ENCODE measurements at regions not wholly inside any gene's neighbourhood (a gene's known extent, or its start where the extent isn't known, plus 50 kb on each side); places are given as distances from the start of the nearest gene placed in this dataset.

DNA sequence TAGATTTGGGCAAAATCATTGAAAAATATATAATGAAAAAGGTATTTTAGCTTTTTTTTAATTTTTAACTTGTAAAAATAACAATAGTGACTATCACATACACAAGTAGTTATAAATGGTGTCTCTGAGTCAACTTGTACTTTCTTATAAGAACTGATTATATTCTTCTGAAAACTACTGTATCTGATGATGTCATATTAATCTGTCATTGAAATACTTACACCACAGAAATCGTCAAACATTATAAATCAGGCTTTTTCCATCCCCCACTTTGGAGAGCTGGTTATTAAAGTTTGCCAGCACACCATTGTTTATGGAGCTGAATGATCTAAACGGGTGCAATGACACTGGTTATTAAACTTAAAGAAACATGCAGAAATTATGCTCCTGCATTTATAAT, 1259.6 kb upstream of the CNTN5 start:
- H3K79me2 ChIP-seq (ENCODE audit: control insufficient read depth, insufficient read depth, low read length), result no peaks in the 10 kb centered on the region
- no peaks in the 10 kb centered on the region for H3K9me3 Mint-ChIP-seq (ENCODE audit: insufficient read depth)
- H3K27me3 ChIP-seq (replicated peaks in 1 of 4; ENCODE audit: control extremely low read depth in 1 of 4, control insufficient read depth in 3 of 4, insufficient read depth in 4 of 4, low read length in 3 of 4), result no peaks in the 10 kb centered on the region
- H3K27me3 Mint-ChIP-seq, result no peaks in the 10 kb centered on the region
- H3K4me1 ChIP-seq (ENCODE audit: control insufficient read depth in 2 of 2, insufficient read depth in 2 of 2, low read length in 2 of 2), result no peaks in the 10 kb centered on the region
- H3K4me2 ChIP-seq (replicated peaks; ENCODE audit: low read depth, low read length, poor library complexity, severe bottlenecking), result no peak overlapping the region
- WGBS (ENCODE audit: insufficient coverage), result no CpG with 5 or more reads among the region's 2 CpGs
- no peak overlapping the region for H3K9ac ChIP-seq (ENCODE audit: low read length)
- no peak overlapping the region for H2AFZ ChIP-seq (ENCODE audit: insufficient read depth, low read depth, low read length, poor library complexity, severe bottlenecking)
- ATAC-seq (ENCODE audit: low read depth), result no peak
- H3K27ac ChIP-seq (ENCODE audit: low read length in 2 of 2), result no peak overlapping the region
- no peak for TF ChIP-seq EZH2 (IDR thresholded peaks at IDR 0.05; ENCODE audit: borderline replicate concordance, insufficient read depth, low read depth, low read length, poor library complexity, severe bottlenecking)
- TF ChIP-seq, protein P1, sequence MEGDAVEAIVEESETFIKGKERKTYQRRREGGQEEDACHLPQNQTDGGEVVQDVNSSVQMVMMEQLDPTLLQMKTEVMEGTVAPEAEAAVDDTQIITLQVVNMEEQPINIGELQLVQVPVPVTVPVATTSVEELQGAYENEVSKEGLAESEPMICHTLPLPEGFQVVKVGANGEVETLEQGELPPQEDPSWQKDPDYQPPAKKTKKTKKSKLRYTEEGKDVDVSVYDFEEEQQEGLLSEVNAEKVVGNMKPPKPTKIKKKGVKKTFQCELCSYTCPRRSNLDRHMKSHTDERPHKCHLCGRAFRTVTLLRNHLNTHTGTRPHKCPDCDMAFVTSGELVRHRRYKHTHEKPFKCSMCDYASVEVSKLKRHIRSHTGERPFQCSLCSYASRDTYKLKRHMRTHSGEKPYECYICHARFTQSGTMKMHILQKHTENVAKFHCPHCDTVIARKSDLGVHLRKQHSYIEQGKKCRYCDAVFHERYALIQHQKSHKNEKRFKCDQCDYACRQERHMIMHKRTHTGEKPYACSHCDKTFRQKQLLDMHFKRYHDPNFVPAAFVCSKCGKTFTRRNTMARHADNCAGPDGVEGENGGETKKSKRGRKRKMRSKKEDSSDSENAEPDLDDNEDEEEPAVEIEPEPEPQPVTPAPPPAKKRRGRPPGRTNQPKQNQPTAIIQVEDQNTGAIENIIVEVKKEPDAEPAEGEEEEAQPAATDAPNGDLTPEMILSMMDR (IDR thresholded peaks at IDR 0.05), result no peak
- H3K27ac Mint-ChIP-seq, result no peak overlapping the region
- H3K36me3 ChIP-seq (replicated peaks in 1 of 2; ENCODE audit: control extremely low read depth in 1 of 2, control insufficient read depth in 1 of 2, extremely low read depth in 1 of 2, insufficient read depth in 2 of 2, low read length in 1 of 2), result no peaks in the 10 kb centered on the region
- H4K20me1 ChIP-seq (ENCODE audit: control insufficient read depth, insufficient read depth, low read length, poor library complexity, severe bottlenecking), result no peaks in the 10 kb centered on the region
- H3K4me3 ChIP-seq (ENCODE audit: control extremely low read depth in 1 of 5, extremely low read depth in 1 of 5, insufficient read depth in 1 of 5, low read depth in 2 of 5, low read length in 4 of 5), result no peak overlapping the region
- H3K9me3 ChIP-seq (ENCODE audit: control extremely low read depth in 1 of 3, control insufficient read depth in 2 of 3, insufficient read depth in 1 of 3, low read length in 2 of 3), result no peaks in the 10 kb centered on the region
- ChIA-PET CTCF (no interaction called here), POLR2A (no interaction called here)
- intact Hi-C loops (cut with micrococcal nuclease), result no loop called here
- no peak overlapping the region for H3K4me3 Mint-ChIP-seq
- no peak for DNase-seq
- no peaks in the 10 kb centered on the region for H3K4me1 Mint-ChIP-seq

DNA sequence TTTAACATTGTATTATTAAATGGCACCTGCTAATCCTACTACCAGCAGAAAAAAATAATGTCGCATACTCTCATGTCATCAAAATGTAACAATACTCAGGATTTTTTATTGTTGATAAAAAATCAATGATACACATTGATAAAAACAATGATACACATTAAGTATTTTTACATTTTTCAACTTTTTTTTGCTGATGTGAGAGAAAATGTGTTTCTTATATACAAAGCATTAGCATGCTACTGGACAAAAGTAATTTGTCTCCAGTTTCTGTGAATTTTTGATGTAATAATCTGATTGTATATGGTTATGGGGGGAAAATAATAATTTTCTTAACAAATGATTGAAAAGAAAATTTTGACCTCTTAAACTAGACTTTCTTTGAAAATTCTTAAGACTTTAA, 1256.6 kb upstream of the CNTN5 start:
- Mint-ChIP-seq H3K27ac (no peak overlapping the region), H3K4me3 (no peak overlapping the region), H3K27me3 (no peaks in the 10 kb centered on the region), H3K9me3 (ENCODE audit: insufficient read depth) (no peaks in the 10 kb centered on the region), H3K4me1 (no peaks in the 10 kb centered on the region)
- Histone ChIP-seq H3K27ac (ENCODE audit: low read length in 2 of 2) (no peak overlapping the region), H3K4me1 (ENCODE audit: control insufficient read depth in 2 of 2, insufficient read depth in 2 of 2, low read length in 2 of 2) (no peaks in the 10 kb centered on the region), H3K4me2 (replicated peaks; ENCODE audit: low read depth, low read length, poor library complexity, severe bottlenecking) (no peak overlapping the region), H3K36me3 (replicated peaks in 1 of 2; ENCODE audit: control extremely low read depth in 1 of 2, control insufficient read depth in 1 of 2, extremely low read depth in 1 of 2, insufficient read depth in 2 of 2, low read length in 1 of 2) (no peaks in the 10 kb centered on the region), H3K4me3 (ENCODE audit: control extremely low read depth in 1 of 5, extremely low read depth in 1 of 5, insufficient read depth in 1 of 5, low read depth in 2 of 5, low read length in 4 of 5) (no peak overlapping the region), H2AFZ (ENCODE audit: insufficient read depth, low read depth, low read length, poor library complexity, severe bottlenecking) (no peak overlapping the region), H3K9ac (ENCODE audit: low read length) (no peak overlapping the region), H3K79me2 (ENCODE audit: control insufficient read depth, insufficient read depth, low read length) (no peaks in the 10 kb centered on the region), H3K27me3 (replicated peaks in 1 of 4; ENCODE audit: control extremely low read depth in 1 of 4, control insufficient read depth in 3 of 4, insufficient read depth in 4 of 4, low read length in 3 of 4) (no peaks in the 10 kb centered on the region), H3K9me3 (ENCODE audit: control extremely low read depth in 1 of 3, control insufficient read depth in 2 of 3, insufficient read depth in 1 of 3, low read length in 2 of 3) (no peaks in the 10 kb centered on the region), H4K20me1 (ENCODE audit: control insufficient read depth, insufficient read depth, low read length, poor library complexity, severe bottlenecking) (no peaks in the 10 kb centered on the region)
- CTCF ChIA-PET, result no interaction called here
- TF ChIP-seq, protein P1 (IDR thresholded peaks at IDR 0.05), result no peak
- TF ChIP-seq EZH2 (IDR thresholded peaks at IDR 0.05; ENCODE audit: borderline replicate concordance, insufficient read depth, low read depth, low read length, poor library complexity, severe bottlenecking), result no peak
- intact Hi-C loops (cut with micrococcal nuclease), result no loop called here
- POLR2A ChIA-PET, result no interaction called here
- ATAC-seq (ENCODE audit: low read depth), result no peak
- no CpG with 5 or more reads among the region's 1 CpG for WGBS (ENCODE audit: insufficient coverage)
- no peak for DNase-seq
